ENCODE measurements at regions not wholly inside any gene's neighbourhood (a gene's known extent, or its start where the extent isn't known, plus 50 kb on each side); places are given as distances from the start of the nearest gene placed in this dataset.

DNA sequence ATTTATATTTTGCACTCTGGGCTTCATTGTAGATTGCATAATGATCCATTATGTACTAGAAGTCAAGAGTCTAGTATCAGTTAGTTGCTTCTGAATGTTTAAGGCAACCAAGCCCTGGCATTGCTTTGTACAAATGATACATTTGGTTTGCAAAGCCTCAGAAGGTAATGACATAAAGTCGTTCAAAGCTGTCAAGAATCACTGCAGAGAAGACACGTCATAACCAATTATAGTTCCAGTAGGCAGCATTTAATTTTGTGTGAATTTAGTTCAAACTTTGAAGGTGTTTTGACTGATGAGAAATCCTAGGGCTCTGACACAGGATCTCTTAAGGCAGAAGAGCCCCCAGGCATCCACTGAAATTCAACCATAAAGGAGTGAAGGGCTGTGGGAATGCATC lies 163.0 kb upstream of the KRR1 start:
- TF ChIP-seq GATA3 (IDR thresholded peaks at IDR 0.05; ENCODE audit: low read depth, low read length) (no peak), GATA2 (IDR thresholded peaks at IDR 0.05; ENCODE audit: low read depth, low read length) (no peak)

All from SH-SY5Y (cell line).